ENCODE measurements at regions not wholly inside any gene's neighbourhood (a gene's known extent, or its start where the extent isn't known, plus 50 kb on each side); places are given as distances from the start of the nearest gene placed in this dataset.

GRCh38 chr14:71773898-71774481 is 158.2 kb upstream of the RGS6 start:
- POLR2A ChIA-PET (ENCODE audit: low non-redundant PET), result no interaction called here
- TF ChIP-seq CTCF (conservative IDR thresholded peaks at IDR 0.05; ENCODE audit: low read depth), result no peak
- CTCF ChIA-PET, result no interaction called here
- H3K27ac ChIP-seq, result no peak overlapping the region
- DNase-seq (ENCODE audit: low spot score), result no peak

GRCh38 chr14:71776471-71777360 is 155.5 kb upstream of the RGS6 start:
- ChIA-PET POLR2A (ENCODE audit: low non-redundant PET) (no interaction called here), CTCF (interaction anchor here (0.6 kb wide), 1 partner anchor 269 kb away, joined by 5 read pairs; no protein-coding TSS in a partner anchor)
- H3K27ac ChIP-seq, result no peak overlapping the region
- DNase-seq (ENCODE audit: low spot score), result no peak
- TF ChIP-seq CTCF (conservative IDR thresholded peaks at IDR 0.05; ENCODE audit: low read depth), result no peak

GRCh38 chr14:71780075-71780474 is 152.2 kb upstream of the RGS6 start:
- H3K27ac ChIP-seq, result no peak overlapping the region
- CTCF ChIA-PET, result interaction anchor here (0.7 kb wide), 1 partner anchor 659 kb away, joined by 3 read pairs; no protein-coding TSS in a partner anchor
- POLR2A ChIA-PET (ENCODE audit: low non-redundant PET), result no interaction called here
- DNase-seq (ENCODE audit: low spot score), result no peak
- TF ChIP-seq CTCF (conservative IDR thresholded peaks at IDR 0.05; ENCODE audit: low read depth), result no peak

GRCh38 chr14:71780822-71781221 is 151.4 kb upstream of the RGS6 start:
- no peak for TF ChIP-seq CTCF (conservative IDR thresholded peaks at IDR 0.05; ENCODE audit: low read depth)
- ChIA-PET POLR2A (ENCODE audit: low non-redundant PET) (no interaction called here), CTCF (no interaction called here)
- no peak overlapping the region for H3K27ac ChIP-seq
- no peak for DNase-seq (ENCODE audit: low spot score)

GRCh38 chr14:71783088-71783487 is 149.1 kb upstream of the RGS6 start:
- ChIA-PET POLR2A (ENCODE audit: low non-redundant PET) (no interaction called here), CTCF (no interaction called here)
- no peak overlapping the region for H3K27ac ChIP-seq
- TF ChIP-seq CTCF (conservative IDR thresholded peaks at IDR 0.05; ENCODE audit: low read depth), result no peak
- no peak for DNase-seq (ENCODE audit: low spot score)

- H3K27ac ChIP-seq, result no peak overlapping the region
- TF ChIP-seq CTCF (conservative IDR thresholded peaks at IDR 0.05; ENCODE audit: low read depth), result no peak
- CTCF ChIA-PET, result interaction anchor here (0.8 kb wide), 1 partner anchor 336 kb away, joined by 4 read pairs; no protein-coding TSS in a partner anchor
- POLR2A ChIA-PET (ENCODE audit: low non-redundant PET), result no interaction called here
- DNase-seq (ENCODE audit: low spot score), result no peak
Measured at GRCh38 chr14:71783786-71784185, 148.4 kb upstream of the RGS6 start.
